IPS-18c (cell line): ENCODE measurements at regions not wholly inside any gene's neighbourhood (a gene's known extent, or its start where the extent isn't known, plus 50 kb on each side); places are given as distances from the start of the nearest gene placed in this dataset.

Experiments
- H3K4me3 ChIP-seq: 2 replicates; pipeline ENCODE4 v1.7.0; 2013; ENCODE audit warnings: low read depth, mild to moderate bottlenecking, low read length, moderate library complexity; ENCODE audit not compliant: insufficient read depth
- H3K9me3 ChIP-seq: one replicate; pipeline ENCODE4 v1.6.1; 2013; ENCODE audit warnings: mild to moderate bottlenecking, low read length, moderate library complexity; ENCODE audit not compliant: control insufficient read depth, insufficient read depth

DNA sequence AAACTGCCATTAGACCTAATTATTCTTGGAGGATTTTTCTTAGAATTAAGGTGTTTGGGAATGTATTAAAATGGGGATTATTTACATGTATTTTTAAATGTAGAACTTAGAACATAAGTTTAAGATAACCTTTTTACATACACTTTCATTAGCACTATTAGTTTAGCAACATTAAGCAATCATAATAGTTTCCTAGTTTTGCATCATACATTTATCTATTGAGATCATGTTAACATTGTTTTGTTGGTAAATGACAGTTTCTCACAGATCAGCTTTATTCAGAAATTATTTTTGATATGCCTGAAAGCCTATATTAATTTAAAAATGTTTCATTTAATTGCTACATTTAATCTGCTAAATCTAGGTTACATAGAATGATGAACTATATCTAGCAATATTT, 189.7 kb upstream of the PPP1R3A start:
- H3K4me3 ChIP-seq: no peak overlapping the region
- no peaks in the 10 kb centered on the region for H3K9me3 ChIP-seq

DNA sequence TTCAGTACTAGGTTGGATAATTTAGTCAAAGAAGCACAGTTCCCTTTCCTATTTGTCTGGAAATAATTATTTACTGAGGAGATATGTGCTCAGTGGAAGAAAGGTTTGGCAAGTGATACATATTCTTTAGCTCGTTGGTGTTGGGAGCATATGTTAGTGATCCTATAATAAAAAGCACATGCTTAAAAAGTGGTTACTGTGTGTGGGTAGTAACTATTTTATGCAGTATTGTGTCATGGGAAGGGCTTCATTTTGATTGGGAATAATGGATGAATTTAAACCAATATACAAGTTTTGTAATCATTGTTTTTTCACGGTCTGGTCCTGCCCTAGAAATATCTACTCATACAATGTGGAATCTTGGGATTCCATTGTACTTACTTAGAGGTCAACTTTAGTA, 188.7 kb upstream of the PPP1R3A start:
- no peaks in the 10 kb centered on the region for H3K9me3 ChIP-seq
- no peak overlapping the region for H3K4me3 ChIP-seq

- Histone ChIP-seq H3K4me3 (no peak overlapping the region), H3K9me3 (no peaks in the 10 kb centered on the region)
Measured at GRCh38 chr7:114104035-114104434, 185.2 kb upstream of the PPP1R3A start.

DNA sequence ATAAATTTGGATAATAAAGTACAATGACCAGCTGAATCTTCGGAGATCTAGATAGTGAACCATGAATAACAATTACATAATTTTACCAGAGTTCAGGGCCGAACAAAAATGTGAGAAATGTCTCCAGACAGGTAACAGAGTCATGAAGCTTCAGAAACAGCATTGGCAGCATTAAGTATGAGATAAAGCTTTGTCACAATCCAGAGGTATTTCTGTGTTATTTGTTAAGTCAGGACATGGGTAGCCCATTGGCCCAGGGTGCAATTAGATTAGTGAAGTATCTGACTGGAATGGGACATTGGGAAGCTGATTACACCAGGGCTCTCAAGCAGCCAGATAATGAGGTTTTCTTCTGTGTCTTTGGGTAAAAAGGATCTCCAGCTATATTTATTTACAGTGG, 184.2 kb upstream of the PPP1R3A start:
- Histone ChIP-seq H3K9me3 (no peaks in the 10 kb centered on the region), H3K4me3 (no peak overlapping the region)

GRCh38 chr7:114102131-114102530, 183.3 kb upstream of the PPP1R3A start:
- no peak overlapping the region for H3K4me3 ChIP-seq
- H3K9me3 ChIP-seq: no peaks in the 10 kb centered on the region

- Histone ChIP-seq H3K9me3 (no peaks in the 10 kb centered on the region), H3K4me3 (no peak overlapping the region)
Measured at GRCh38 chr7:114100810-114101209, 182.0 kb upstream of the PPP1R3A start.

- Histone ChIP-seq H3K9me3 (no peaks in the 10 kb centered on the region), H3K4me3 (no peak overlapping the region)
Measured at GRCh38 chr7:114099337-114099736, 180.5 kb upstream of the PPP1R3A start.

GRCh38 chr7:114095885-114096284, 177.1 kb upstream of the PPP1R3A start:
- Histone ChIP-seq H3K9me3 (no peaks in the 10 kb centered on the region), H3K4me3 (no peak overlapping the region)

GRCh38 chr7:114088470-114088940, 169.7 kb upstream of the PPP1R3A start:
- H3K9me3 ChIP-seq: peaks cover 2% of the 10 kb centered on the region
- H3K4me3 ChIP-seq: peak overlapping the region; percentile 22; the same call in 1 of the 2 replicates

GRCh38 chr7:114087653-114088469, 169.1 kb upstream of the PPP1R3A start:
- H3K4me3 ChIP-seq: peak overlapping the region; percentile 49
- H3K9me3 ChIP-seq: peaks cover 2% of the 10 kb centered on the region

GRCh38 chr7:114086914-114087652, 168.3 kb upstream of the PPP1R3A start:
- Histone ChIP-seq H3K4me3 (peak overlapping the region; percentile 70), H3K9me3 (peaks cover 2% of the 10 kb centered on the region)

DNA sequence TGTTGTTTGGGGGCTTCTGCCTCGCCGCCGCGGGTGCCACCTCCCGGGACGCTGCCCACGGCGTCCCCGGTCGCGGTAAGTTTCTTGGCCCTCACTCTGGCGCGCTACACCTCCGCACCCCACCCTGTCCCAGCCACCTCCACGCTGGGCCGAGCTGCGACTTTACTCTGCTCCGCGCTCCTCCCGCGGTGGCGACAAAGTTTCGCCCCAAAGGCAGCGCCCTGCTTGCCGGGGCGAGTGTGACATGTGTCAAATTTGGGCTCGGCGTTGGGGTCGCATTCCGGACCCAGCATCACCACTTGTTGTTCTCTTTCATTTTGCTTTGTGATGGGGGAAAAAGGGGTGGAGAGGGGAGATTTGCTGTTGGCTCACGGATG, 167.7 kb upstream of the PPP1R3A start:
- H3K9me3 ChIP-seq: peaks cover 2% of the 10 kb centered on the region

DNA sequence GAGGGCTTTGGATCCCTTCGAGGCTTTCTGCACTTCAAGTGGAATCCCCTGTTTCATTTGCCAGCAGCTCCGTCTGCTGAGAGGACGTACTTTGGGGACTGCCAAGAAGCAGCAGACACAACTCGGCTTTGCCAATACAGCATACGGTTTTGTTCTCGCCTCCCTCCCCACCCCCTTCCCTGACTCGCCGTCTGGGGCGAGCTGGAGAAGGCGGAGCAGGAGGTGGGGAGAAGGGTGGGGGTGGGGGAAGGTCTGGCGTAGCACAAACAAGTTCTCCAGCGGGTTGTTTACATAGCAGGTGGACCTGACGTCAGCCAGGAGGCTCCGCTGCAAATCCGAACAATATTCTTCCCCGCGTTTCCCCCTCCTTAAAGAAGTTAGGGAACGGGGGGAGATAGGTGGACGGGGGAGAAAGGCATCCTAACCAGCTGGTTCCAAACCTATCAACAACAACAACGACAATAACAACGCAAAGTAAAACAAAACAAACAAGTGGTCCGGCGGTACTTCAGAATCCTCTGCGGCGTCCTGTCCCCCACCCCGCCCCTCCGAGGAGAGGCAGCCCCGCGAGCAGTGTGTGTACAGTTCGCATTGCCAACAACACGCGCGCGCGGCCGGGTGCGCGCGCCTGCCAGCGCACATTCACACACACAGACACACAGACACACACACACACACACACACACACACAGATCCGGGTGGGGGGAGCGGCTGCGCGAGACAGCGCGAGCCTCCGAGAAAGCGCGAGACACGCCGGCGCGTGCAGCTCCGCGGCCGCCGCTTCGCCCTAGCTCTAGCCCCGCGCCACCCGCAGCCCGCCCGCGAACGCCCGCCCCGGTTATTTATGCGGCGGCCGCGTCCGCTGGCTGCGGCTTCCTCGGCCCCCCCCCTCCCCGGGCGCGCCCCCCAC, 167.0 kb upstream of the PPP1R3A start:
- peaks cover 2% of the 10 kb centered on the region for H3K9me3 ChIP-seq
- peak overlapping the region; percentile 70 for H3K4me3 ChIP-seq

More for the DNA sequence above, 167.7 kb upstream of the PPP1R3A start:
- H3K4me3 ChIP-seq: peak overlapping the region; percentile 70

- Histone ChIP-seq H3K9me3 (peaks cover 2% of the 10 kb centered on the region), H3K4me3 (peak overlapping the region; percentile 70)
Measured at GRCh38 chr7:114085313-114085591, 166.4 kb upstream of the PPP1R3A start.

DNA sequence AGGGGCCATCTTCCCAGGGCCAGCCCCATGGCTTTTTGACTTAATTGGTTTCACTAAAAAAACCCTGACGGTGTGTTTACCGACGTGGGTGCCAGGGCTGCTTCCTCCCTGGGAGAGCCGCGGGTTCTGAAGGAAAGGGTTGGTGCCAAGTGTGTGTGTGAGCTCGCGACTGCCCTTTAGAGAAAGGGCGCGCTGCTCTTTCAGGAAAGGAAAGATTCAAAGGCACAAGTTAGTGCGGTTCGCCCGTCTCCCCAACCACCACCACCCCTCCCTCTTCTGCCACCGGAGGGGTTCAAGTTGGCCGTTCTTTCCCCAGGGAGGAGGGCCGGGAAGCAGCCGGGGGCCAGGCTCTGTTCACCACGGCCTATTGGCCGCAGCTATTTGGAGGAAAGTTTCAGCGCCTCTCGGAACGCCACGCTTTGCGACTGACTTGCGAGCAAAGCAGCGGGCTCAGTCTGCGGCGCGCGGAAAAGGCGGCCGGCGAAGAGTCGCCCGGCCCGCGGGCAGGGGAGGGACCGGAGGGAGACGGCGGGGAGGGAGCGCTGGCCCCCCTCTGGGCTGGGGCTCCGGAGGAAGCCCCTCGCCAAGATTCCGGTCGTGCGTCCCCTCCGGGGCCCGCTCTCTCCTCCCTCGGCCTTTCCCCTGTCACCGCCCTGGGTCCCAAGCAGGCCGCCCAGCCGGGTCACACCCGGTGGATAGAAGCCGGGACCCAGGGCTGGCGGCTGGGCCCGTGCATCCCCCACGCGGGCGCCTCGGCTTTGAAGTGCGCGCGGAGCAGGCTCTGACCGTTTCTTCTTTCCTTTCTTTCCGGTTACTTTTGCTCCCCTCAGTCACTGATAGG, 165.9 kb upstream of the PPP1R3A start:
- Histone ChIP-seq H3K4me3 (peak overlapping the region; percentile 70), H3K9me3 (peaks cover 2% of the 10 kb centered on the region)

DNA sequence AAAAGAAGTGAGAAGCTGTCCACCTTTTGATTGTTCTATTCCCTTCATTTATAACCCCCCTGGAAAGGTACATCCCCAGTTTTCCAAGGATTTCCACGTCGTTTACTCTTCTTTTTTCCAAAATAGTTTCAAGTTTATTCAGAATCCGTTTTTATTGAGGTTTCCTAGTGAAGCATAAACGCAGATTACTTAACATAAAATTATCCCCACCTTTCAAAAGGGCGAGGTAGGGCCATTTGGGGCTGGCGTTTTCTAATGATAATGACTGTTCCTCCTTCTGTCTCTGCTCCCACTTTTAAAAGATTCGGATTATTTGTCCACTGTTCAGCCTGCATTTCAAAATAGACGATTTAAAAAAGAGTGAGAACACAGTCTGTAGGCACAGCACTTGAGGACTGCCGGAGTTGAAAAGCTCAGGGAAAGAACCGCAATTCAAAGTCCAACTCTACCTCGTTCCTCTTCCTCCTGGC, 165.2 kb upstream of the PPP1R3A start:
- H3K9me3 ChIP-seq: peaks cover 2% of the 10 kb centered on the region
- peak overlapping the region; percentile 70 for H3K4me3 ChIP-seq
